HT-29 (cell line): ENCODE measurements at regions not wholly inside any gene's neighbourhood (a gene's known extent, or its start where the extent isn't known, plus 50 kb on each side); places are given as distances from the start of the nearest gene placed in this dataset.
"Not testable (repeated sequence)": the region's sequence is repeated elsewhere in the genome, so short reads cannot be mapped to it uniquely, and the experiment has no call there.

Experiments used
- DNase-seq: peaks from one replicate; pipeline ENCODE4 v3.0.0-alpha.2; 2015; ENCODE audit warnings: low spot score

DNA sequence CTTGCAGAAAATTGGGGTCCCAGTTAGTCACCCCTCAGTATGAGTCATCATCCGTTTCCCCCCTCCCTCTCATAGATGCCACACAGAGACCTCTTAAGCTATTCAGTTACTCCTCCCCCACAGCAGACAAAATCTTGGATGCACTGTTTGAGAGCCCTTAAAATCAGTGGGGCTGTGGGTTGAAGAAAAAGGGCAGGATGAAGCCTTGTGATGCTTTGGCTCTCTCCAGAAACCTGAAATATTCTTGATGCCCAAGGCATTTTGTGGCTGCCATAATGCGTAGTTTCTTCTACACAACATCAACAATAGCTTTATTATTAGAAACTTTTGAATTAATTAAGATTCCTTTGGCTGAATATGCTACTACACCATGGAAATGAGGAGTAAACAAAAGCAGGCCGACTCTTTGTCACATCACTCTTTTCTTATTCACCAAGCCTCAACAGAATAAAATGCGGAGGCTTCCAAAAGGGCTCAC, 133.8 kb downstream of the MRPS30 start:
- no peak for DNase-seq

GRCh38 chr5:44943647-44944046, 134.9 kb downstream of the MRPS30 start:
- no peak for DNase-seq

GRCh38 chr5:44945743-44946142, 137.0 kb downstream of the MRPS30 start:
- no peak for DNase-seq

DNA sequence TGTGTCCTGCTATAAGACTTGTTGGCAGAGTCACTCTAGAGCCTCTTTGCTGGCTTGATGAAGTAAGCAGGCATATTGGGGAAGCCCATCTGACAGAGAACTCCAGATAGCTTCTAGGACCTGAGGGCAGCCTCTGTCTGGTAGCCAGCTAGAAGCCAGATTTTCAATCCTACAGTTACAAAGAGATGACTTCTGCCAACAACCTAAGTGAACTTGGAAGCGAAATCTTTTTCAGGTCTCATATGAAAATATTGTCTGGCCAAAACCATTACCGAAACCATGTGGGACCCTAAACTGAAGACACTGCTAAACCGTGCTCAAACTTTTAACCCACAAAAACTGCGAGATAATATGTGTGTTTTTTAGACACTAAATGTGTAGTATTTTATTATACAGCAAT, 140.9 kb downstream of the MRPS30 start:
- no peak for DNase-seq

GRCh38 chr5:44951371-44951770, 142.6 kb downstream of the MRPS30 start:
- DNase-seq, result no peak

DNA sequence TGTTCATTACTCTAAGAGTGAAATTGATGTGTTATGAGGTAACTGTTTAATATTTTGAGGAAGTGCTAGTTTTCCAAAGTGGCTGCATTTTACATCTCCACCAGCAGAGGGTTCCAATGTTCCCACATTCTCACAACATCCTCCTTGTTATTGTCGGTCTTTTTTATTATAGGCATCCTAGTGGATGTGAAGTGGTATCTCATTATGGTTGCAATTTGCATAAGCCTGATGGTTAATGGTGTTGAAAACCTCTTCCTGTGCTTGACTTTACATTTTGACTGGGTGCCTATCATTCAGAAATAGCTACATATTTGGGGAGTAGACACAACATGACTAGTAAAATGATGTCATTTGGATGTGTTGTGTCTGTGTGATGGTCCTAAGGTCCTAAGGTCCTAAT, 143.6 kb downstream of the MRPS30 start:
- DNase-seq, result peak; percentile 79

DNA sequence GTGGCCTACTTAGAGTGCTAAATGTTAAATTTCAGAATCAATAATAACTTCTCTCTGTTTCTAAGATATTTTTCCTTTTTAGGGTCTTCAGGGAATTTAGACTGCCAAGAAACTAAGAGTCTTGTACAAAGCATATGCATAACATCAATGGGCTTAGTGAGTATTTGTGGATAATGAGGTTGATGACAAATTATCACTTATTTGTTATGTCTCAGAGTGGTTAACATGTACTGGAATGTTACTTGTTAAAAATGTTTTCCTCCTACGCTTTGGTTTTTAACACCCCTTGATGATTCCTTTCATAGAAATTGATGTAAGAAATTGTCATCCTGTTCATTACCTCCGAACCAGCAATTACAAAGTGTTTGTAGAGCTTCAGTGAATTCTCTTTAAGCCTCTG, 144.3 kb downstream of the MRPS30 start:
- no peak for DNase-seq

DNA sequence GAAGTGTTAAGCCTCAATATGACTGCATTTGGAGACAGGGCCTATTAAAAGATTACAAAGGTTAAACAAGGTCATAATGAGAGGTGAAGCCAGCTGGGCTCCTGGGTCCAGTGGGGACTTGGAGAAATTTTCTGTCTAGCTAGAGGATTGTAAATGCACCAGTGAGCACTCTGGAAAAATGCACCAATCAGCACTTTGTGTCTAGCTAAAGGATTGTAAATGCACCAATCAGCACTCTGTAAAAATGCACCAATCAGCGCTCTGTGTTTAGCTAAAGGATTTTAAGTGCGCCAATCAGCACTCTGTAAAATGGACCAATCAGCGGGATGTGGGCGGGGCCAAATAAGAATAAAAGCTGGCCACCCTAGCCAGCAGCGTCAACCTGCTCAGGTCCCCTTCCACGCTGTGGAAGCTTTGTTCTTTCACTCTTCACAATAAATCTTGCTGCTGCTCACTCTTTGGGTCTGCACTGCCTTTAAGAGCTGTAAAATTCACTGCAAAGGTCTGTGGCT, 150.3 kb downstream of the MRPS30 start:
- DNase-seq, result not testable (repeated sequence)

DNA sequence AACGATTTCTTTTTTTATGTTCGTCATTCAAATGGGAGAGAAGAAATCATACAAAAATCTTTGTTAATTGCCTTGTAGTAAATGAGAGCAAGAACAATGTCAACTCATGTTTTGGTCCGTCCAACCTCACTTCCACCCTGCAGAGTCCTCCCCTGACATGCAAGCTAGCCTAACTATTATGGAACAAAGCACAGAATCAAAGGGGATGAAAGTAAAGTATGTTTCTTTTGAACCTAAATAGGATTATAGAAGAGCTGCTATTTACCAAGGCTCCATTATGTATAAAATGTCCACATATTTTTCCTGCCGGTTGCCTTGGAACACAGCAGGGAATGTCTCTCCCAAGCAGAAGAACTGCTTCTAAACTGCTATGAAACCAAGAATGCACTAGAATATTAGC, 161.1 kb downstream of the MRPS30 start:
- no peak for DNase-seq

DNA sequence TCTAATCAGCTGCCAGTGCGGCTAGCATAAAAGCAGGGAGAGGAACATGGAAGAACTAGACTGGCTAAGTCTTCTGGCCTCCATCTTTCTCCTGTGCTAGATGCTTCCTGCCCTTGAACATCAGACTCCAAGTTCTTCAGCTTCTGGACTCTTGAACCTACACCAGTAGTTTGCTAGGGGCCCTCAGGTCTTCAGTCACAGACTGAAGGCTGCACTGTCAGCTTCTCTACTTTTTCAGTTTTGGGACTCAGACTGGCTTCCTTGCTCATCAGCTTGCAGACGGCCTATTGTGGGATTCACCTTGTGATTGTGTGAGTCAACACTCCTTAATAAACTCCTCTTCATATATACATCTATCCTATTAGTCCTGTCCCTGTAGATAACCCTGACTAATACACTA, 162.2 kb downstream of the MRPS30 start:
- DNase-seq, result not testable (repeated sequence)

DNA sequence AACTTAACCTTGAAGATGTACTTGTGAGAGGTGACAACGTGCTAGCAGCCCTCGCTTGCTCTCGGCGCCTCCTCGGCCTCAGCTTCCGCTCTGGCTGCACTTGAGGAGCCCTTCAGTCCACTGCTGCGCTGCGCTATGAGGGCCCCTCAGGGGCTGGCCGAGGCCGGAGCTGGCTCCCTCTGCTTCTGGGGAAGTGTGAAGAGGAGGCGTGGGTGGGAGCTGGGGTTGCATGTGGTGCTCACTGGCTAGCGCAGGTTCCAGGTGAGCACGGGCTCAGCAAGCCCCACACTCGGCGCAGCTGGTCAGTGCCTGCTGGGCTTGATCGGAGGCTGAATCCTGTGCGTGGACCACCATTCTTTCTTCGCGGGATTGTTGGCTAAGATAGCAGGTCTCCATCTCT, 166.1 kb downstream of the MRPS30 start:
- no peak for DNase-seq

- no peak for DNase-seq
Observed at GRCh38 chr5:44981708-44982107, 173.0 kb downstream of the MRPS30 start.

- DNase-seq, result no peak
Observed at GRCh38 chr5:44983006-44983405, 174.3 kb downstream of the MRPS30 start.

GRCh38 chr5:44987026-44987425, 178.3 kb downstream of the MRPS30 start:
- DNase-seq, result no peak

DNA sequence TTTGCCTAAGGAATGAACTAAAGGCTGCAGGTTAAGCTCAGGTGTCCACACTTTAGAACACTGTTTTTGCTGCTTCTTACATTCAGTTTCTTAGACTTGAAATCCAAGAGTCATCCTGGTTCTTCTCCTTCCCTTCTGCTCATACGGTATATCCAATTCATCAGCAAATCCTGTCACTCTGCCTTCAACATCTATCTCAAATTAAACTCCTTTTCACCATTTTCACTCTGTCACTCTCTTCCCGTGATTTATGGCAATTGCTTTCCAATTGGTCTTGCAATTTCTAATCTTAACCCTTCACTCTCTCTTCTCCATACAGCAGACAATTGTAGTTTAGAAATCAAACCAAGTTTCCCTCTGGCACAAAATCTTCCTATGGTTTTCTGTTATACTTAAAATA, 182.9 kb downstream of the MRPS30 start:
- no peak for DNase-seq

- no peak for DNase-seq
Observed at GRCh38 chr5:44993286-44993685, 184.5 kb downstream of the MRPS30 start.

DNA sequence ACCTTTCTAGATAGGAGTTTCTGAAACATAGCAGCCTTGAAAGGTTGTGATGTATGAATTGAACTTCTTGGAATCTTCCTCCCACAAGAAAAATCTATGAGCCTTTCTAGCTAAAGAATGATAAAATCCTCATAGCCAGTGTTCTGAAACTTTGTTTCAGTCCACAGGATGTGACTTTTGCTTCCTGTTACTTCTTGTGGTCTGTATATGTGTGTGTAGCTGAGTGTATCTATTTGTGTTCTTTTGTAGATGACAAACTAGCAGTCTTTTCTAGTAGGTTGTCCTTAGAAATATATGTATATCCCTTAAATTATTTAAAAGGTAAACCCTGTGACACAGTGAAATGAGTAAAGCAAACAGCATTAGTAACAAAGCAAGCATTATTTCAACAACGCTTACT, 188.8 kb downstream of the MRPS30 start:
- DNase-seq, result no peak

DNA sequence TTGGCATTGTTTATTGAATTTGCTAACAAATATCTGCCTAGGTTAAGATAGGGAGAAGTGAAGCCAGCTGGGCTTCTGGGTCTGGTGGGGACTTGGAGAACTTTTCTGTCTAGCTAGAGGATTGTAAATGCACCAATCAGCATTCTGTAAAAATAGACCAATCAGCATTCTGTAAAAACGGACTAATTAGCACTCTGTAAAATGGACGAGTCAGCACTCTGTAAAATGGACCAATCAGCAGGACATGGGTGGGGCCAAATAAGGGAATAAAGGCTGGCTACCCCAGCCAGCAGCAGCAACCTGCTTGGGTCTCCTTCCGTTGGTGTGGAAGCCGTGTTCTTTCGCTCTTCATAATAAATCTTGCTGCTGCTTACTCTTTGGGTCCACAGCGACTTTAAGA, 198.4 kb downstream of the MRPS30 start:
- not testable (repeated sequence) for DNase-seq

DNA sequence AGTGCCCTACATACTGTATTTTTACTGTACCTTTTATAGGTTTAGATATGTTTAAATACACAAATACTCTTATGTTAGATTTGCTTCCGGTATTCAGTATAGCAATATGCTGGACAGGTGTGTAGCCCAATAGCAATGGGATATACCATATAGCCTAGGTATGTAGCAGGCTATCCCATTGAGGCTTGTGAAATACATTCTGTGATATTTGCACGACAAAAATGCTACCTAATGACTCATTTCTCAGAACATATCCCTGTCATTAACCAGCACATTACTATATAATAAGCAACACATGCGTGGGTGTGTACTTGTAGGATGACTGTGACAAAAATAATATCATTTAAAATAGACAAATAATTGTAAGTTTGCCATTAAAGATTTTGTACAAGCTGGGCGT, 208.8 kb downstream of the MRPS30 start:
- DNase-seq, result no peak

DNA sequence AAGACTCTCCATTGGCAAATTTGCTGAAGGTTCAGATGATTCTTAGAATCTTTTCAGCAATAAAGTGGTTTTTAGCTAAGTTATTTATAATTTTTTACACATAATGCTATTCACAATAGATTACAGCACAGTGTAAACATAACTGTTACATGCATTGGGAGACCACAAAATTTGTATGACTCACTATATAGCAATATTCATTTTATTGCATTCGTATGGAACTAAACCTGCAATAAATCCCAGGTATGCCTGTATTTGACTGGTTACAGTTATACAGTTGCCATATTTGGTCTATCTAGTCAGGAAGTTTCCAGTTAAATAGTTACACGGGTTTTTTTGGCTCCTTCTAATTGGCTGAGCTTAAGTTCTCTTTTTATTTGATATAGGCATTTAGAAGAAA, 220.8 kb downstream of the MRPS30 start:
- no peak for DNase-seq

DNA sequence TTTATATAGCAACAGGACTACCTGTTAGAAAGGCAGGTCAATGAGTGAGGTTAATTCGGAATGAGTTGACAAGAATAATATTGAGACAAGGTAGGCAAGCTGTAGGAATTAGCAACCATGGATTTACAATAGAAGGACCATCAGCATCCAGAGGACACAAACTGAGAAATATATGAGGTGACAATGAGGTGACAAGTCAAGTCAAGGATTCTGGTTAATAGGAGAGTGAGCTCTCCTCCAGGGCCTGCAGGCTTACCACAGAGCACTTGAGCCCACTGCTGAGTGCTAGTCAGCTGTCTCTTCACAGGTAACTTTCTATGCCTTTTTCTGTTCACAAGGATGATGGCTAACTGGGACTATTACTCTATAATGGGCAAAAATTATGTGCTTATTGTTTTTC, 227.2 kb downstream of the MRPS30 start:
- DNase-seq, result no peak

- DNase-seq, result no peak
Observed at GRCh38 chr5:45037927-45038326, 229.2 kb downstream of the MRPS30 start.

DNA sequence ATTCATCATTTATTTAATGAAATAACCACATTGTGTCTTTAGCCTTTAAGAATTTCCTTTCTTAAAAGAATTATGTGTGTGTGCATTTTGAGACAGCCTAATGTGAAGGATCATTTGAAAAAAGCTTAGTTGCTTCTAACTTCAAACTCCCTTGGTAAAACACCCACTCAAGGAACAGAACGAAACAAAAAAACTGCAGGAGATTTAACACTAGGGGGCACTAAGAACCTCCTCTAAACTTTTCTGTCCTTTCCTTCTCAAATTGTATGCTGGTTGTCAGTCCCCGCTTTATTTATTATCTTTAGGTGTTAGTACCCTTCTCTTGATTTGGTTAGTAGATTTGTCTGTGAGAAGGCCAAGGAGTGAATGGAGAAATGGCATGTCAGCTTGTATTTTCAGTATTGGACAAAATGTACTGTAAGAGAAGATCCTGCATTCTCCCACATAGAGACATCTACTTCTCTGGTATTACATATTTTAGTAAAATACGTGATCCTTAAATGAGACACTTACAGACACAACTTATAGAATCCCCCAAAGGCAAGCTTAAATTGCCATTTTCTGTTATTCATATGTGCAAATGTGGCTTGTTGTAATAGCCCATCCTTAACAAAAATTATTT, 229.7 kb downstream of the MRPS30 start:
- peak; percentile 91 for DNase-seq

GRCh38 chr5:45042283-45042682, 233.5 kb downstream of the MRPS30 start:
- DNase-seq, result no peak
